ENCODE measurements at regions not wholly inside any gene's neighbourhood (a gene's known extent, or its start where the extent isn't known, plus 50 kb on each side); places are given as distances from the start of the nearest gene placed in this dataset.

- TF ChIP-seq, protein P1, sequence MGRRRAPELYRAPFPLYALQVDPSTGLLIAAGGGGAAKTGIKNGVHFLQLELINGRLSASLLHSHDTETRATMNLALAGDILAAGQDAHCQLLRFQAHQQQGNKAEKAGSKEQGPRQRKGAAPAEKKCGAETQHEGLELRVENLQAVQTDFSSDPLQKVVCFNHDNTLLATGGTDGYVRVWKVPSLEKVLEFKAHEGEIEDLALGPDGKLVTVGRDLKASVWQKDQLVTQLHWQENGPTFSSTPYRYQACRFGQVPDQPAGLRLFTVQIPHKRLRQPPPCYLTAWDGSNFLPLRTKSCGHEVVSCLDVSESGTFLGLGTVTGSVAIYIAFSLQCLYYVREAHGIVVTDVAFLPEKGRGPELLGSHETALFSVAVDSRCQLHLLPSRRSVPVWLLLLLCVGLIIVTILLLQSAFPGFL (CRISPR knock-in tag; IDR thresholded peaks at IDR 0.05; ENCODE audit: borderline replicate concordance) = no peak
- TF ChIP-seq EMX1 (CRISPR knock-in tag; IDR thresholded peaks at IDR 0.05) (no peak), HMGA2 (CRISPR knock-in tag; IDR thresholded peaks at IDR 0.05) (no peak), ETV6 (CRISPR knock-in tag; IDR thresholded peaks at IDR 0.05) (no peak)
These were observed 991.6 kb upstream of the TMEM132C start (continued) for GRCh38 chr12:127275416-127275815.

DNA sequence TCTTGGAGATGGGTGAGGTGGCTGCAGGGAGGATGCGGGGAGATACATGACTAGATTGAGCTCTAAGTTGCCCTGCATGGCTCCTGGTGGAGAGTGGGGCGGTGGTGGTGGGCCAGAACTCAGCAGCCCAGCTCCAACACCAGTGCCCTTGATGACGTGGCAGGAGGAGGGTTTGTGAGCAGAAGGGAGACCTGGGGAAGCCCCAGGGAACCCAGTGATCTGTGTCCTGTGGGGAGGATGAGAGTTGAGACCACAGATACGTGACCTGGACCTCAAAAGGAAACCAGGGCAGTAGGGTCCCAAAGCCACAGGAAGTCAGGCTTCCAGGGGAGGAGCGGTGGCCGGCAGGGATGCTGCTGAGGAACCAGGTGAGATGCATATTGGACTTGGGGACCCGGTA is 989.1 kb upstream of the TMEM132C start:
- CTCF ChIA-PET = no interaction called here
- no peak for ATAC-seq
- Mint-ChIP-seq H3K9me3 (peaks cover 63% of the 10 kb centered on the region), H3K27me3 (ENCODE audit: low read depth) (no peaks in the 10 kb centered on the region), H3K27ac (no peak overlapping the region), H3K4me3 (no peak overlapping the region), H3K4me1 (no peaks in the 10 kb centered on the region), H3K36me3 (peaks cover 43% of the 10 kb centered on the region)
- DNase-seq (ENCODE audit: low spot score) = no peak
- TF ChIP-seq ZNF263 (CRISPR knock-in tag; IDR thresholded peaks at IDR 0.05; ENCODE audit: low read depth) (no peak), ZNF121 (CRISPR knock-in tag; IDR thresholded peaks at IDR 0.05) (no peak), NFYB (CRISPR knock-in tag; conservative IDR thresholded peaks at IDR 0.05; ENCODE audit: low read depth) (no peak), ZSCAN18 (CRISPR knock-in tag; IDR thresholded peaks at IDR 0.05) (no peak), ERG (CRISPR knock-in tag; IDR thresholded peaks at IDR 0.05) (no peak), MXD4 (CRISPR knock-in tag; IDR thresholded peaks at IDR 0.05; ENCODE audit: borderline replicate concordance) (no peak), SOX15 (CRISPR knock-in tag; IDR thresholded peaks at IDR 0.05) (no peak), PRRX2 (CRISPR knock-in tag; IDR thresholded peaks at IDR 0.05) (no peak), SMAD3 (CRISPR knock-in tag; IDR thresholded peaks at IDR 0.05; ENCODE audit: borderline replicate concordance) (no peak), MYBL2 (CRISPR knock-in tag; IDR thresholded peaks at IDR 0.05) (no peak), IRF1 (CRISPR knock-in tag; IDR thresholded peaks at IDR 0.05) (no peak), ETV6 (CRISPR knock-in tag; IDR thresholded peaks at IDR 0.05) (no peak), RELA (CRISPR knock-in tag; IDR thresholded peaks at IDR 0.05; ENCODE audit: borderline replicate concordance) (no peak), NR2C2 (CRISPR knock-in tag; IDR thresholded peaks at IDR 0.05) (no peak)
- POLR2A ChIA-PET = no interaction called here

GRCh38 chr12:127278351-127278750 is 988.6 kb upstream of the TMEM132C start:
- H3K4me1 Mint-ChIP-seq = no peaks in the 10 kb centered on the region
- DNase-seq (ENCODE audit: low spot score) (no peak), ATAC-seq (no peak)
- H3K4me3 Mint-ChIP-seq = no peak overlapping the region
- H3K9me3 Mint-ChIP-seq = peaks cover 62% of the 10 kb centered on the region
- no peak overlapping the region for H3K27ac Mint-ChIP-seq
- POLR2A ChIA-PET = no interaction called here
- CTCF ChIA-PET = no interaction called here
- H3K27me3 Mint-ChIP-seq (ENCODE audit: low read depth) = no peaks in the 10 kb centered on the region
- peaks cover 43% of the 10 kb centered on the region for H3K36me3 Mint-ChIP-seq
- TF ChIP-seq SMAD4 (CRISPR knock-in tag; IDR thresholded peaks at IDR 0.05) = no peak
- TF ChIP-seq ZNF219 (CRISPR knock-in tag; IDR thresholded peaks at IDR 0.05; ENCODE audit: borderline replicate concordance) = no peak
- no peak for TF ChIP-seq ZNF671 (CRISPR knock-in tag; IDR thresholded peaks at IDR 0.05)
- no peak for TF ChIP-seq CREB1 (CRISPR knock-in tag; IDR thresholded peaks at IDR 0.05)
- TF ChIP-seq FOXP1 (CRISPR knock-in tag; IDR thresholded peaks at IDR 0.05; ENCODE audit: borderline replicate concordance) = no peak
- no peak for TF ChIP-seq ZBTB43 (CRISPR knock-in tag; IDR thresholded peaks at IDR 0.05)
- no peak for TF ChIP-seq ZMAT4 (CRISPR knock-in tag; IDR thresholded peaks at IDR 0.05)
- no peak for TF ChIP-seq ELF4 (CRISPR knock-in tag; IDR thresholded peaks at IDR 0.05; ENCODE audit: low read depth)
- no peak for TF ChIP-seq ZNF423 (CRISPR knock-in tag; IDR thresholded peaks at IDR 0.05)
- no peak for TF ChIP-seq AR (CRISPR knock-in tag; IDR thresholded peaks at IDR 0.05)
- no peak for TF ChIP-seq RORB (CRISPR knock-in tag; IDR thresholded peaks at IDR 0.05)
